GM12878 (cell line): ENCODE measurements at regions not wholly inside any gene's neighbourhood (a gene's known extent, or its start where the extent isn't known, plus 50 kb on each side); places are given as distances from the start of the nearest gene placed in this dataset.

Experiments
- ATAC-seq: fragments of 200-7000 bp; cut with Tn5 transposase; 3 replicates; pipeline ENCODE4 v1.9.1; 2020; ENCODE audit warnings: mild to moderate bottlenecking, moderate library complexity
- BruUV-seq: library from RNA; stranded (reverse); fragments of 400-500 nt; replicated peaks from 2 replicates; lab custom pipeline; 2021; lab: Mats Ljungman, UMichigan
- CTCF ChIA-PET: fragments of 300-600 bp; sonication (Branson Sonifier 250); formaldehyde crosslinking; extraction: SDS; loops from one replicate; lab custom pipeline; 2021; ENCODE audit warnings: inconsistent platforms; lab: Yijun Ruan, JAX
- POLR2A ChIA-PET: fragments of 350-600 bp; formaldehyde crosslinking; extraction: SDS; loops from one replicate; lab custom pipeline; 2021; ENCODE audit warnings: inconsistent platforms; lab: Charles Lee
- RAD21 ChIA-PET: fragments of 300-600 bp; sonication (Branson Sonifier 250); formaldehyde crosslinking; loops from one replicate; lab custom pipeline; 2023; ENCODE audit warnings: antibody characterized with exemption; ENCODE audit not compliant: unreplicated experiment; lab: Charles Lee
- SMC1A ChIA-PET: fragments of 300-600 bp; sonication (Branson Sonifier 250); formaldehyde crosslinking; loops from one replicate; lab custom pipeline; 2023; ENCODE audit not compliant: unreplicated experiment, uncharacterized antibody; lab: Charles Lee
- DNase-seq: peaks from one replicate; pipeline ENCODE4 v3.0.0-alpha.2; 2011; ENCODE audit warnings: low read depth, low spot score
- FAIRE-seq: peaks from 3 replicates; lab custom pipeline; 2011; peaks lifted over from hg19 to GRCh38; lab: Jason Lieb, UNC
- H2AFZ ChIP-seq: 2 replicates; pipeline ENCODE4 v1.6.0; 2011; ENCODE audit warnings: low read depth, low read length, control low read depth; ENCODE audit not compliant: control insufficient read depth
- H3K27ac ChIP-seq: 2 replicates; pipeline ENCODE4 v1.5.1; 2011; ENCODE audit warnings: control low read depth; ENCODE audit not compliant: control insufficient read depth, insufficient read depth
- H3K27me3 ChIP-seq, 2 experiments: replicated peaks in 1 of 2; 2 replicates each; pipeline versions ENCODE4 v1.6.0 to v1.6.1; 2011; ENCODE audit warnings: low read length in 1 of 2; ENCODE audit not compliant: control insufficient read depth in 2 of 2, insufficient read depth in 2 of 2
- H3K36me3 ChIP-seq, 2 experiments: 2 replicates each; pipeline ENCODE4 v1.5.1; 2011; ENCODE audit warnings: low read length in 1 of 2; ENCODE audit not compliant: control insufficient read depth in 2 of 2, insufficient read depth in 2 of 2
- H3K4me1 ChIP-seq: 2 replicates; pipeline ENCODE4 v1.6.1; 2011; ENCODE audit warnings: mild to moderate bottlenecking, low read length, moderate library complexity, mixed read lengths; ENCODE audit not compliant: control insufficient read depth, insufficient read depth
- H3K4me2 ChIP-seq: 2 replicates; pipeline ENCODE4 v1.6.0; 2011; ENCODE audit warnings: control low read depth; ENCODE audit not compliant: control insufficient read depth, insufficient read depth
- H3K4me3 ChIP-seq: fragments of 200-600 bp; sonication (generic); 2 replicates; pipeline ENCODE4 v1.5.1; 2016
- H3K79me2 ChIP-seq: 2 replicates; pipeline ENCODE4 v1.6.0; 2011; ENCODE audit warnings: low read length; ENCODE audit not compliant: control insufficient read depth, insufficient read depth
- H3K9ac ChIP-seq: 2 replicates; pipeline ENCODE4 v1.8.0; 2011; ENCODE audit warnings: low read length, control low read depth, mixed read lengths; ENCODE audit not compliant: control insufficient read depth, insufficient read depth
- H3K9me3 ChIP-seq: replicated peaks from 3 replicates; pipeline ENCODE4 v1.5.1; 2011; ENCODE audit warnings: mild to moderate bottlenecking, low read length; ENCODE audit not compliant: control insufficient read depth, insufficient read depth
- H4K20me1 ChIP-seq: 2 replicates; pipeline ENCODE4 v1.6.0; 2011; ENCODE audit not compliant: control insufficient read depth, insufficient read depth
- ATF3 ChIP-seq: IDR thresholded peaks from 2 replicates; pipeline ENCODE4 v1.6.1; 2011; ENCODE audit warnings: low read depth, mild to moderate bottlenecking, low read length, moderate library complexity, borderline replicate concordance; ENCODE audit errors: extremely low read depth
- ATF7 ChIP-seq: fragments of 450-650 bp; IDR thresholded peaks from 2 replicates; pipeline ENCODE4 v1.6.1; 2016; ENCODE audit warnings: low read depth, mild to moderate bottlenecking
- CREM ChIP-seq: IDR thresholded peaks from 2 replicates; pipeline ENCODE4 v1.6.1; 2014; ENCODE audit warnings: antibody characterized with exemption, low read depth
- EP300 ChIP-seq, 2 experiments: fragments of 150-350 bp in 1 of 2; IDR thresholded peaks; 2 replicates each; pipeline ENCODE4 v1.6.1; 2011 to 2012; ENCODE audit warnings: low read depth in 2 of 2, low read length in 2 of 2, borderline replicate concordance in 1 of 2, improper control_type of control experiment in 1 of 2, inconsistent platforms in 1 of 2; ENCODE audit not compliant: control insufficient read depth in 1 of 2
- KDM1A ChIP-seq: fragments of 200-600 bp; sonication (generic); IDR thresholded peaks from 2 replicates; pipeline ENCODE4 v1.6.1; 2016; ENCODE audit warnings: borderline replicate concordance
- MAX ChIP-seq: IDR thresholded peaks from 2 replicates; pipeline ENCODE4 v1.6.1; 2012; ENCODE audit warnings: low read depth, low read length, improper control_type of control experiment
- MTA3 ChIP-seq: IDR thresholded peaks from 2 replicates; pipeline ENCODE4 v1.6.1; 2012; ENCODE audit warnings: low read length, inconsistent platforms, borderline replicate concordance
- NBN ChIP-seq: fragments of 450-650 bp; IDR thresholded peaks from 2 replicates; pipeline ENCODE4 v1.6.1; 2016
- NKRF ChIP-seq: fragments of 450-650 bp; conservative IDR thresholded peaks from 2 replicates; pipeline ENCODE4 v1.6.1; 2017; ENCODE audit warnings: mild to moderate bottlenecking, moderate library complexity
- POLR2AphosphoS5 ChIP-seq: IDR thresholded peaks from 2 replicates; pipeline ENCODE4 v1.6.1; 2011; ENCODE audit warnings: mild to moderate bottlenecking, low read length, inconsistent platforms
- POU2F2 ChIP-seq: IDR thresholded peaks from 3 replicates; pipeline ENCODE4 v1.6.1; 2011; ENCODE audit warnings: low read depth, mild to moderate bottlenecking, low read length, borderline replicate concordance
- RELB ChIP-seq: fragments of 450-650 bp; IDR thresholded peaks from 2 replicates; pipeline ENCODE4 v1.6.1; 2017; ENCODE audit warnings: low read depth, mild to moderate bottlenecking, moderate library complexity
- SMAD1 ChIP-seq: fragments of 450-650 bp; IDR thresholded peaks from 2 replicates; pipeline ENCODE4 v1.6.1; 2018; ENCODE audit warnings: mild to moderate bottlenecking, low read depth; ENCODE audit not compliant: partially characterized antibody
- SPI1 ChIP-seq: IDR thresholded peaks from 2 replicates; pipeline ENCODE4 v1.6.1; 2011; ENCODE audit warnings: low read depth, mild to moderate bottlenecking, low read length, moderate library complexity, borderline replicate concordance; ENCODE audit not compliant: insufficient read depth
- STAT1 ChIP-seq: fragments of 450-650 bp; conservative IDR thresholded peaks from 2 replicates; pipeline ENCODE4 v1.6.1; 2014; ENCODE audit warnings: antibody characterized with exemption, mild to moderate bottlenecking
- STAT3 ChIP-seq: IDR thresholded peaks from 2 replicates; pipeline ENCODE4 v1.6.1; 2011; ENCODE audit warnings: low read depth, low read length, improper control_type of control experiment
- TCF7 ChIP-seq: IDR thresholded peaks from 2 replicates; pipeline ENCODE4 v1.6.1; 2014; ENCODE audit warnings: antibody characterized with exemption, borderline replicate concordance
- USF1 ChIP-seq: IDR thresholded peaks from 2 replicates; pipeline ENCODE4 v1.6.1; 2011; ENCODE audit warnings: borderline replicate concordance, low read depth, mild to moderate bottlenecking, moderate library complexity, mixed read lengths, low read length; ENCODE audit not compliant: insufficient read depth; ENCODE audit errors: extremely low read length
- WGBS: methylation state at CpG from one replicate; pipeline ENCODE4 v1.1.6; 2016; ENCODE audit warnings: low lambda C conversion rate; ENCODE audit not compliant: insufficient replicate concordance, insufficient coverage; ENCODE audit errors: missing lambda C conversion rate; 5-methylcytosine and 5-hydroxymethylcytosine counted together
- in situ Hi-C: fragments of 300-500 bp; cut with MboI; formaldehyde crosslinking; loops from 9 replicates; pipeline ENCODE4 v1.14.3; 2018; ENCODE audit warnings: mixed read lengths
- intact Hi-C: fragments of 100-400 bp; cut with micrococcal nuclease; formaldehyde crosslinking; loops from one replicate; pipeline ENCODE4 v1.14.2; 2022; ENCODE audit not compliant: unreplicated experiment

GRCh38 chr10:92758594-92758993 lies 68.8 kb downstream of the HHEX start (continued):
- TF ChIP-seq NKRF (no peak), ATF7 (no peak), SMAD1 (no peak), POLR2AphosphoS5 (no peak), MAX (no peak), NBN (no peak), KDM1A (no peak), MTA3 (no peak), USF1 (no peak)

GRCh38 chr10:92760609-92761008 lies 70.9 kb downstream of the HHEX start:
- no peaks in the 10 kb centered on the region; a peak in 1 of 4 replicates for H3K27me3 ChIP-seq
- H3K9ac ChIP-seq = no peak overlapping the region
- H3K9me3 ChIP-seq = no peaks in the 10 kb centered on the region
- 100% methylated on average over 1 of the region's 1 CpG for WGBS
- ChIA-PET CTCF (interaction anchor here (1.1 to 1.2 kb wide), 3 partner anchors 16 to 112 kb away, joined by 3 to 4 read pairs (median 3); no protein-coding TSS in a partner anchor), RAD21 (no interaction called here), SMC1A (no interaction called here), POLR2A (interaction anchor here (0.6 kb wide), 2 partner anchors 195 to 583 kb away, joined by 3 read pairs; no protein-coding TSS in a partner anchor)
- intact Hi-C loops (no loop called here), in situ Hi-C loops (no loop called here)
- DNase-seq (no peak), ATAC-seq (no peak), FAIRE-seq (no peak)
- no peak overlapping the region for H3K27ac ChIP-seq
- no peak overlapping the region for H2AFZ ChIP-seq
- H3K4me1 ChIP-seq = peaks cover 27% of the 10 kb centered on the region
- no TSS peak for BruUV-seq
- no peaks in the 10 kb centered on the region for H3K36me3 ChIP-seq
- TF ChIP-seq EP300 (IDR thresholded peaks at IDR 0.05; ENCODE audit: borderline replicate concordance in 1 of 2, control insufficient read depth in 1 of 2, low read depth in 2 of 2, low read length in 2 of 2) (no peak), ATF3 (no peak), CREM (no peak), POU2F2 (no peak), STAT3 (no peak), TCF7 (no peak), STAT1 (no peak), RELB (no peak), SPI1 (no peak)
- H4K20me1 ChIP-seq = no peaks in the 10 kb centered on the region
- H3K4me3 ChIP-seq = no peak overlapping the region
- no peak overlapping the region for H3K4me2 ChIP-seq
- no peaks in the 10 kb centered on the region for H3K79me2 ChIP-seq
